HG03025 (cell line): ENCODE measurements at regions not wholly inside any gene's neighbourhood (a gene's known extent, or its start where the extent isn't known, plus 50 kb on each side); places are given as distances from the start of the nearest gene placed in this dataset.

Source experiments
- ATAC-seq: cut with Tn5 transposase; IDR thresholded peaks from one replicate; pipeline ENCODE4 v1.9.1; 2021; ENCODE audit warnings: mild to moderate bottlenecking, moderate library complexity; ENCODE audit not compliant: unreplicated experiment, low FRiP score

DNA sequence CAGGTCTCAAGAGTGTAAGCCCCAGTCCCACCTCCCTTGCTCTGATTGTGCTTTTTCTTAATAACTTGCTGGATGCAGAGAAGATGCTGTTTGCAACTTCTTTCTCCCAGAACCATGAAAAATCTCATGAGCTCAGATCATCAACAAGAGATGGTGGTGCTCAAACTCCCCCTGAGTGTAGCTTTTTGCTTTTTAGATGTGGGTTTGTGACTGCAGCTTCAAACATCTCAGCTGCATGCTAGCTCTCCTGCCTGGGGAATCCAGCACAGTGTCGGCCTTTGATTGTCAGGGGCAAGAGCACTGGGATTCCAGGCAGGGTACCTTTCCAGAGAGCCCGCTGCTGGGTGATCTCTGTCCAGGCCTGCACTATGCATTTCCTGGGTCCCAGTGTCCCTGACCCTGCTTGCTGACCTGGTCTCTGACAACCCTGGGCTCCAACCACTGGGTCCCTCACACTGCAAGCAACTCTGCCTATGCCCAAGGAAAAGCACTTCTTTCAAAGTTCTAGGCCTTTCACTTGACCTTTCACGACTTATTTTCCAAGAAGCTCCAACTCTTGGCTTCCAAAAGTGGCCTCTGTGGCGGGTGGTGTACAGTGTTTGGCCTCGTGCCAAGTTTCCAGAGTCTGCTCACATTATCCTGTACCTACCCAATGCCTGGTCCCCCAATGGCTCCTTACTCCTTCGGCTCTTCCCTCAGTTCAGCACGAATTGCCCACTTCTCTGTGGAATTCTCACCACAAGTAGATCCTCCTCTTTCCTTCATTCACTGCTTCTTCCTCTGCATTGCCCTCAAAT lies 69.7 kb upstream of the LY86 start:
- no peak for ATAC-seq

DNA sequence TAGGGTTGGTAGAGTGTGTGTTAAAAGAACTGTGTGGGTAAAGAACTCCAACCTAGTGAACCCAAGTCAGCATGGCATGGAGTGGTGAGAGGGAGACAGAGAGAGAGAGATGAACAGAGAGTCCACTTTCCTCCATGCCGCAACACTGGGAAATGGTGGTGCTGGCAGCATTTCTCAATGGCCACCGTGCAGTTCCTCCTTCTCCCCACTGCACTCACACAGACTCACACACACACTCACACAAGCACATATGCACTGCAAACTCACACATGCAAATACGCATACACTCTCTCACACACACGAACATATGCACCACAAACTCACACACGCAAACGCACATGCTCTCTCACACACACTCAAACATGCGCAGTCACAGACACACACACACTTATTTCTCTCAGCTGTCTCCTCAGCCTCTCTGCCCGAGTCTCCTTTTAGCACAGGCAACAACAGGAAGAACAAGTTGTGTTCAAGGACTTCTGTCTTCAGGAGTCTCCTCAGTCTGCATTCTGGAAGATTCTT lies 66.5 kb upstream of the LY86 start:
- ATAC-seq, result no peak

DNA sequence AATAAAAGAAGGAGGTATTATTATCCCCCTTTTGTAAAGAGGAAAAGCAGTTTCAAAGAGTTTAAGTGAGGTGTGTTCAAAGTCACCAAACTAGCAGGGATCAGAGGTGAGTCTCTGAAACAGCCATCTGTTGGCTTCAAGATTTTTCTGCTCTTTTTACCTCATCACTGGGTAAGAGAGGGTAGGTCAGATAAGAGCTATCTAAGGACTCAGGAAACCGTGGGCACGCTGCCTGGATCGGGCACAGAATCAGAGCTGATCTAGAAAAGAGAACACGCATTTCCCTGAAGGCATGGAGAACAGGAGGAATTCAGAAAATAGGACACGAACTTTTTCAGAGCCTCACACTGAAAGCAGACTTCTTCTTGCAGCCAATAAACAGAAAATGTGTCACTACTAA lies 65.8 kb upstream of the LY86 start:
- ATAC-seq, result no peak

DNA sequence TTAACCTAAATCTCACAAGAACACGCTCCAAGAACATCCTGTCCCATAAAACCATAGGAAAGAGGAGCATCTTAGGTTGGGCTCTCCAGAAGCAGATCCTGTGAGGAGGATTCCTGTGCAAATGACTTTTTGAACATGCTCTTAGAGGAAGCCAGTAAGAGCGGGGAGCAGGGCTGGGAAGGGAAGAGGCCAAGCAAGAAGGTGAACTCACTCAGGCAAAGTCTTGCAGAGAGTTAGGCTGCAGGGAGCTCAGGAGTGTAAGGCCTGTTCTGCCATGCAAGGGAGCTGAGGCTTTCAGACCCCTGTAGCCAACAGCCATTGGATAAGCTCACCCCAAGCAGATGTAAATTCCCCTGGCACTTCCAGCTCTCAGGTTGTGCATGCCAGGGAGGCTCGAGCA lies 63.6 kb upstream of the LY86 start:
- no peak for ATAC-seq

DNA sequence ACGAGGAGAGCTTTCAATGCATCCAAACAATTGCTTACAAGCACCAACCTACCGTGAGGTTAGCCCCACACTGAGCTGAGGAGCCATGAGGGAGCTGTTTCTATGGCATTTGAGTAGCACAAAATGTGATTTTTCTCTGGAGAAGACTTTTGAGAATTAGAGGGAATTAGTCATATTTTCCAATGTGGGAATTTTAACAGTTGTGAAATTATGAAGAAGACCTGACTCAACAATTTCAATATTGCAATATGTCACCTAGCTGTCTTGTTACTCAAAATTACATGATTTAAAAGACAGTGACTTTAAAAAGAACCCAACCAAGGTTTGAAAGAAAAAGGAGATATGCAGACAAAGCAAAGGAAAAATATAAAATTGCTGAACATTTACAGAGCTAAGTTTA lies 62.6 kb upstream of the LY86 start:
- ATAC-seq, result no peak

DNA sequence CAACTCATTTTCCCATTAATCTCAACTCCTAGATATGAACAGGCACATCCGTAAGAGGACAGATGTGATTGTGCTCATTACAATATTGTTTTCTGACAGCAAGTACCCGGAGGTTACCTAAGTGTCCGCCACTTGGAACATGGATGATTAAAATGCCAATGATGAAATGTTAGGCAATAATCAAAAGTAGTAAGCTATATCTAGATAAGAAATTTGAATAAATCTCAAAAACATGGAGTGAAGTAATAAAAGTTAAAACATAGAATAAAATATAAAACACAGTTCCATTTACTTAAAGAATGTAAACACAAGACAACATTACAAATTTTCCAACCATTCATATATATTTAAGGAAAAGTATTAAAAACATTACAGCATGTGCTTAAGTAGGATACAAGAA lies 59.2 kb upstream of the LY86 start:
- no peak for ATAC-seq

DNA sequence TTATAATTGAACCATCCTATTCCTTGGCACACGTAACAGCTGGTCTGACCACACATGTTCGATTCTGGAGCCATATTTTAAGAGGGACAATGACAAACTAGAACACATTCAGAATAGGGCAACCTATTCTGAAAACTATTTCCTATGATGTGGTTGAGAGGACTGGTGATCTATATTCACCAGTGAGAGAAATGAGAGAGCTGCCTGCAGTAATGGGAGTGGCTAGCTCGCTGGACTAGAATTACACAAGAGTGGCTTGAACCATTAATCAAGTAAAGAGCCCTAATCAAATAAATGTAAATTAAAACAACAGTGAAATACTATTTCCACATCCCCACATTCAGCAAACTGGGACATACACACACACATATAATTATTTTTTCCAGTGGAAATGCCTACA lies 55.3 kb upstream of the LY86 start:
- ATAC-seq, result no peak

DNA sequence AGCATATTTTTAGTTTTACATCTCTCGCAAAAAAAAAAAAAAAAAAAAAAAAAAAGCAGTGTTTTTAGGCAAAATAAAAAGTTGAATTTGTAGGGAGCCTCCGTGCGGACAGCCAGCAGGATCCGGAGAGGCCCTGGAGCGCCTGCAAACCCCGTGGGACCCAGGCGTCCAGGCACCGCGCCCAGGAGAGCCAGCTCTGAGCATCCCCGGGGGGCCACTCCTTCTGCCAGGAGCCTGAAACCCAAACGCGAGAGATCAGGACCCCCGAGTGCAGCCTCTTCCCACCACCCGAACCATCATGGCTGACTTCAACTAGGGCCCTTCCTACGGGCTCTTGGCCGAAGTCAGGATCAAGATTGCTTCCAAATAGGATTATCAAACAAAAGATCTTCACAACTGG lies 54.1 kb upstream of the LY86 start:
- no peak for ATAC-seq

DNA sequence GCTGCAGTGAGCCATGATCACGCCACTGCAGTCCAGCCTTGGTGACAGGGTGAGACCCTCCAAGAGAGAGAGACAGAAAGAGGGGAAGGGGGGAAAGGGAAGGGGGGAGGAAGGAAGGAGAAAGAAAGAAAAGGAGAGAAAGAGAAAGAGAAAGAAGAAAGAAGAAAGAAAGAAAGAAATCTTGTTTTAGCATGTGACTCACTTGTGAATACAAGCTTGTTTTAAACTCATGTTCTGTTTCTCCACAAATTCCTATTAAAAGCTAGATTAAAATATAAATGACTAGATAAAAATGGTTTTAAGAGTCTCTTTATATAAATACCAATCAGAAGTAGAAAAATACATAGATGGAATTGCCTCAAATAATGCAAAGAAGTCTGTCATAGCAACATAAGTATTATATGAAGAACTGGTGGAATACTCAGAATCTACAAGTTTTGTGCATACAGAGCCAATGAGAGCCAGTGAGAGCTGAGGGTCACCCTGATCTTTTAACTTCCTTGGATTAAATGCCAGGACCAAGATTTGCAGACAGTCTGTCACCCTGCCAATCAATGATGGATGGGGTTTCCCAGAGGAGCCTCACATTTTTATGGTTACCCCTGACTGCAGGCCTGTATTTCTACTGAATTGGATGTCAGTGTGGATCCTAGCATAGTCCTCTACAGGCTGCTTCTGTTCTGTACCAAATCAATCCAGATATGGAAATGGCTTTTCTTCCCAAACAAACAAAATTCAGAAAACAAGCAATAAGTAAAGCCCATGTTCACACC lies 50.8 kb upstream of the LY86 start:
- no peak for ATAC-seq

DNA sequence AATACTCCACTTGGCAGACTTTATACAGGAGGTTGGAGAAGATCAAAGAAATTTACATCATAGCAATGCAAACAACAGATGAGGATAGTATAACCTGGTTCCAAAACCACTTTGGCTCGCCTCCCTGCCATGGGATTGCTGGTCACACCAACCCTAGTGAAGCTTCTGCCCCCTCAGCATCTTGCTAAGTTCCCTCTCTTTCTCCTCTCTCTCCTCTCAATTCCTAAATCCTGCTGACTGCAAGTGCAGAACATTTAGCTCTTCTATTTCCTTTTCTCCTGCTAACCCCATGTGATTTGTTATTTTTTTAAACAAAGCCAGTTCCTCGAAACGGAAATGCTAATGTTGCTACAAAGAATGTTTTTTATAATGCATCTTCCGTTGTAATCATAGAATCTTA lies 50.3 kb upstream of the LY86 start:
- ATAC-seq, result no peak
